Muscle layer of colon (tissue), 2 donors: ENCODE measurements at regions not wholly inside any gene's neighbourhood (a gene's known extent, or its start where the extent isn't known, plus 50 kb on each side); places are given as distances from the start of the nearest gene placed in this dataset.
"Not testable (repeated sequence)": the region's sequence is repeated elsewhere in the genome, so short reads cannot be mapped to it uniquely, and the experiment has no call there.

Source experiments
- H3K27ac ChIP-seq: one replicate; pipeline ENCODE4 v1.7.0; 2013; ENCODE audit warnings: low read depth, mild to moderate bottlenecking, low read length, moderate library complexity
- H3K27me3 ChIP-seq, 2 donors: one replicate each; pipeline ENCODE4 v1.7.0; 2013; ENCODE audit warnings: low read length in 2 of 2, mild to moderate bottlenecking in 2 of 2; ENCODE audit not compliant: insufficient read depth in 2 of 2, control insufficient read depth in 1 of 2
- H3K36me3 ChIP-seq: one replicate; pipeline ENCODE4 v1.7.0; 2013; ENCODE audit warnings: mild to moderate bottlenecking, low read length; ENCODE audit not compliant: insufficient read depth
- H3K4me1 ChIP-seq: one replicate; pipeline ENCODE4 v1.7.0; 2013; ENCODE audit warnings: mild to moderate bottlenecking, low read length; ENCODE audit not compliant: insufficient read depth
- H3K4me3 ChIP-seq, 2 donors: one replicate each; pipeline ENCODE4 v1.7.0; 2013; ENCODE audit warnings: low read length in 2 of 2, low read depth in 1 of 2, mild to moderate bottlenecking in 1 of 2, moderate library complexity in 1 of 2
- H3K9ac ChIP-seq: one replicate; pipeline ENCODE4 v1.7.0; 2013; ENCODE audit warnings: low read length
- H3K9me3 ChIP-seq: one replicate; pipeline ENCODE4 v1.7.0; 2013; ENCODE audit warnings: mild to moderate bottlenecking, low read length
- donor health status: abdominal sarcoma.
- donor health status: Adenocarcinoma of cecum.

GRCh38 chr6:155543166-155543847 is 87.7 kb upstream of the NOX3 start:
- no peaks in the 10 kb centered on the region for H3K9me3 ChIP-seq
- H3K9ac ChIP-seq = no peak overlapping the region
- H3K4me3 ChIP-seq = no peak overlapping the region
- no peak overlapping the region for H3K27ac ChIP-seq
- H3K27me3 ChIP-seq = no peaks in the 10 kb centered on the region
- H3K4me1 ChIP-seq = no peaks in the 10 kb centered on the region
- H3K36me3 ChIP-seq = no peaks in the 10 kb centered on the region

- Histone ChIP-seq H3K36me3 (no peaks in the 10 kb centered on the region), H3K27me3 (no peaks in the 10 kb centered on the region), H3K9ac (no peak overlapping the region), H3K27ac (no peak overlapping the region), H3K9me3 (no peaks in the 10 kb centered on the region), H3K4me3 (no peak overlapping the region), H3K4me1 (no peaks in the 10 kb centered on the region)
Measured at GRCh38 chr6:155542036-155542435, 86.4 kb upstream of the NOX3 start.

GRCh38 chr6:155538708-155539390 is 83.2 kb upstream of the NOX3 start:
- no peaks in the 10 kb centered on the region for H3K27me3 ChIP-seq
- no peak overlapping the region for H3K27ac ChIP-seq
- no peak overlapping the region for H3K4me3 ChIP-seq
- H3K36me3 ChIP-seq = no peaks in the 10 kb centered on the region
- no peak overlapping the region for H3K9ac ChIP-seq
- no peaks in the 10 kb centered on the region for H3K4me1 ChIP-seq
- no peaks in the 10 kb centered on the region for H3K9me3 ChIP-seq

- no peaks in the 10 kb centered on the region for H3K36me3 ChIP-seq
- H3K9ac ChIP-seq = no peak overlapping the region
- no peaks in the 10 kb centered on the region for H3K9me3 ChIP-seq
- H3K4me1 ChIP-seq = no peaks in the 10 kb centered on the region
- no peak overlapping the region for H3K4me3 ChIP-seq
- H3K27me3 ChIP-seq = no peaks in the 10 kb centered on the region
- H3K27ac ChIP-seq = no peak overlapping the region
Measured at GRCh38 chr6:155534678-155535077, 79.0 kb upstream of the NOX3 start.

- Histone ChIP-seq H3K4me1 (peaks cover 7% of the 10 kb centered on the region), H3K27ac (no peak overlapping the region)
Measured at GRCh38 chr6:155530219-155530834, 74.7 kb upstream of the NOX3 start.

GRCh38 chr6:155529814-155530213 is 74.2 kb upstream of the NOX3 start:
- not testable (repeated sequence) for H3K9ac ChIP-seq, H3K27me3 ChIP-seq, H3K27ac ChIP-seq, H3K9me3 ChIP-seq, H3K4me3 ChIP-seq, H3K4me1 ChIP-seq, H3K36me3 ChIP-seq

More at GRCh38 chr6:155530219-155530834, 74.7 kb upstream of the NOX3 start:
- Histone ChIP-seq H3K36me3 (no peaks in the 10 kb centered on the region), H3K9ac (no peak overlapping the region), H3K9me3 (no peaks in the 10 kb centered on the region), H3K4me3 (no peak overlapping the region), H3K27me3 (no peaks in the 10 kb centered on the region)

- Histone ChIP-seq H3K27me3 (no peaks in the 10 kb centered on the region), H3K4me1 (peaks cover 7% of the 10 kb centered on the region), H3K27ac (no peak overlapping the region), H3K4me3 (no peak overlapping the region), H3K9me3 (no peaks in the 10 kb centered on the region), H3K36me3 (no peaks in the 10 kb centered on the region), H3K9ac (no peak overlapping the region)
Measured at GRCh38 chr6:155528982-155529453, 73.4 kb upstream of the NOX3 start.

GRCh38 chr6:155528335-155528734 is 72.7 kb upstream of the NOX3 start:
- H3K27ac ChIP-seq = no peak overlapping the region

GRCh38 chr6:155527443-155527842 is 71.8 kb upstream of the NOX3 start:
- H3K27ac ChIP-seq = no peak overlapping the region
- no peak overlapping the region for H3K4me3 ChIP-seq
- peaks cover 7% of the 10 kb centered on the region for H3K4me1 ChIP-seq
- H3K36me3 ChIP-seq = no peaks in the 10 kb centered on the region
- no peaks in the 10 kb centered on the region for H3K27me3 ChIP-seq
- no peaks in the 10 kb centered on the region for H3K9me3 ChIP-seq
- no peak overlapping the region for H3K9ac ChIP-seq

More at GRCh38 chr6:155528335-155528734, 72.7 kb upstream of the NOX3 start:
- H3K9ac ChIP-seq = no peak overlapping the region
- no peak overlapping the region for H3K4me3 ChIP-seq
- no peaks in the 10 kb centered on the region for H3K36me3 ChIP-seq
- H3K4me1 ChIP-seq = peaks cover 7% of the 10 kb centered on the region
- H3K27me3 ChIP-seq = no peaks in the 10 kb centered on the region
- no peaks in the 10 kb centered on the region for H3K9me3 ChIP-seq

- H3K9ac ChIP-seq = no peak overlapping the region
- no peaks in the 10 kb centered on the region for H3K9me3 ChIP-seq
- H3K36me3 ChIP-seq = no peaks in the 10 kb centered on the region
- peaks cover 3% of the 10 kb centered on the region for H3K4me1 ChIP-seq
- no peaks in the 10 kb centered on the region for H3K27me3 ChIP-seq
- H3K27ac ChIP-seq = no peak overlapping the region
- no peak overlapping the region for H3K4me3 ChIP-seq
Measured at GRCh38 chr6:155523821-155524651, 68.4 kb upstream of the NOX3 start.

GRCh38 chr6:155521719-155522118 is 66.1 kb upstream of the NOX3 start:
- Histone ChIP-seq H3K9ac (no peak overlapping the region), H3K4me3 (no peak overlapping the region), H3K27ac (no peak overlapping the region), H3K36me3 (no peaks in the 10 kb centered on the region), H3K9me3 (no peaks in the 10 kb centered on the region), H3K27me3 (no peaks in the 10 kb centered on the region), H3K4me1 (no peaks in the 10 kb centered on the region)
